GM21529 (cell line): ENCODE measurements at regions not wholly inside any gene's neighbourhood (a gene's known extent, or its start where the extent isn't known, plus 50 kb on each side); places are given as distances from the start of the nearest gene placed in this dataset.

ENCODE experiments used
- ATAC-seq: cut with Tn5 transposase; IDR thresholded peaks from one replicate; pipeline ENCODE4 v1.9.1; 2021; ENCODE audit not compliant: unreplicated experiment

- ATAC-seq = no peak
Observed at GRCh38 chrX:112148397-112148796, 65.8 kb upstream of the TRPC5 start.

GRCh38 chrX:112147206-112147605 lies 64.6 kb upstream of the TRPC5 start:
- no peak for ATAC-seq

GRCh38 chrX:112137276-112137675 lies 54.7 kb upstream of the TRPC5 start:
- ATAC-seq = no peak
